ENCODE measurements at regions not wholly inside any gene's neighbourhood (a gene's known extent, or its start where the extent isn't known, plus 50 kb on each side); places are given as distances from the start of the nearest gene placed in this dataset.

- no peak for DNase-seq (ENCODE audit: low read depth)
- H3K4me3 ChIP-seq (ENCODE audit: low read length): no peak overlapping the region
- no peak for TF ChIP-seq CTCF (conservative IDR thresholded peaks at IDR 0.05; ENCODE audit: low read depth, low read length)
Observed at GRCh38 chr5:39979-40583, 51.9 kb upstream of the PLEKHG4B start.

Data from retinal pigment epithelial cell (primary cell).